Loucy (cell line): ENCODE measurements at regions not wholly inside any gene's neighbourhood (a gene's known extent, or its start where the extent isn't known, plus 50 kb on each side); places are given as distances from the start of the nearest gene placed in this dataset.

ENCODE experiments used
- H2AFZ ChIP-seq: fragments of 200-600 bp; sonication (generic); 2 replicates; pipeline ENCODE4 v1.6.0; 2016; ENCODE audit warnings: antibody characterized with exemption, mild to moderate bottlenecking, low read length, moderate library complexity
- H3F3A ChIP-seq: fragments of 200-600 bp; 2 replicates; pipeline ENCODE4 v1.6.0; 2016; ENCODE audit warnings: antibody characterized with exemption, low read depth, mild to moderate bottlenecking
- H3K27me3 ChIP-seq: fragments of 200-600 bp; sonication (generic); 2 replicates; pipeline ENCODE4 v1.6.1; 2014; ENCODE audit warnings: low read length, mild to moderate bottlenecking; ENCODE audit not compliant: insufficient read depth, poor library complexity, severe bottlenecking
- H3K36me3 ChIP-seq: fragments of 200-600 bp; sonication (generic); 2 replicates; pipeline ENCODE4 v1.6.1; 2016; ENCODE audit warnings: low read length; ENCODE audit not compliant: insufficient read depth
- H3K4me1 ChIP-seq: fragments of 200-600 bp; sonication (generic); 2 replicates; pipeline ENCODE4 v1.5.1; 2014; ENCODE audit warnings: low read length, mild to moderate bottlenecking; ENCODE audit not compliant: insufficient read depth, poor library complexity, severe bottlenecking
- H3K4me2 ChIP-seq: fragments of 200-600 bp; sonication (generic); 2 replicates; pipeline ENCODE4 v1.6.0; 2014; ENCODE audit warnings: antibody characterized with exemption, low read length, low read depth, mild to moderate bottlenecking; ENCODE audit not compliant: poor library complexity, severe bottlenecking
- H3K4me3 ChIP-seq: fragments of 200-600 bp; sonication (generic); 2 replicates; pipeline ENCODE4 v1.5.1; 2014; ENCODE audit warnings: low read length, mild to moderate bottlenecking, mixed read lengths; ENCODE audit not compliant: poor library complexity, severe bottlenecking
- H3K79me2 ChIP-seq: fragments of 200-600 bp; sonication (generic); 2 replicates; pipeline ENCODE4 v1.6.1; 2014; ENCODE audit warnings: low read length; ENCODE audit not compliant: insufficient read depth
- H3K9ac ChIP-seq: fragments of 200-600 bp; sonication (generic); 2 replicates; pipeline ENCODE4 v1.6.0; 2014; ENCODE audit warnings: mild to moderate bottlenecking, low read depth, low read length, moderate library complexity; ENCODE audit not compliant: poor library complexity, severe bottlenecking
- H3K9me2 ChIP-seq: fragments of 200-600 bp; sonication (generic); replicated peaks from 2 replicates; pipeline ENCODE4 v1.6.1; 2016; ENCODE audit warnings: low read depth, low read length, mixed read lengths
- H3K9me3 ChIP-seq: fragments of 200-600 bp; sonication (generic); 2 replicates; pipeline ENCODE4 v1.6.1; 2014; ENCODE audit warnings: mild to moderate bottlenecking, antibody characterized with exemption, low read length, low read depth; ENCODE audit not compliant: insufficient read depth
- H4K20me1 ChIP-seq: fragments of 200-600 bp; sonication (generic); 2 replicates; pipeline ENCODE4 v1.6.0; 2014; ENCODE audit warnings: antibody characterized with exemption, low read length, mild to moderate bottlenecking; ENCODE audit not compliant: insufficient read depth, poor library complexity, severe bottlenecking
- CTCF ChIP-seq: fragments of 200-600 bp; sonication (generic); conservative IDR thresholded peaks from 2 replicates; pipeline ENCODE4 v1.5.1; 2014; ENCODE audit warnings: mild to moderate bottlenecking, antibody characterized with exemption, low read length
- EZH2phosphoT487 ChIP-seq: fragments of 200-600 bp; IDR thresholded peaks from 2 replicates; pipeline ENCODE4 v1.6.1; 2018; ENCODE audit warnings: antibody characterized with exemption, mild to moderate bottlenecking, moderate library complexity, borderline replicate concordance

- no peak for TF ChIP-seq CTCF
- no peak for TF ChIP-seq EZH2phosphoT487
- no peak overlapping the region for H3K9ac ChIP-seq
- no peak overlapping the region for H3K4me3 ChIP-seq
- H3K9me2 ChIP-seq, result no peaks in the 10 kb centered on the region
- H3K36me3 ChIP-seq, result no peaks in the 10 kb centered on the region
- no peak overlapping the region for H2AFZ ChIP-seq
- H3K4me1 ChIP-seq, result no peaks in the 10 kb centered on the region
- H3K27me3 ChIP-seq, result no peaks in the 10 kb centered on the region
- no peak overlapping the region for H3K4me2 ChIP-seq
- H4K20me1 ChIP-seq, result no peaks in the 10 kb centered on the region
- no peaks in the 10 kb centered on the region for H3F3A ChIP-seq
- no peaks in the 10 kb centered on the region for H3K79me2 ChIP-seq
- H3K9me3 ChIP-seq, result no peaks in the 10 kb centered on the region
Measured at GRCh38 chr13:61294467-61295191, 121.0 kb downstream of the PCDH20 start.

GRCh38 chr13:61286148-61286745 lies 129.4 kb downstream of the PCDH20 start:
- Histone ChIP-seq H3K4me1 (no peaks in the 10 kb centered on the region), H3K9ac (no peak overlapping the region), H3K9me3 (no peaks in the 10 kb centered on the region), H3K9me2 (no peaks in the 10 kb centered on the region), H3K4me2 (no peak overlapping the region), H3F3A (no peaks in the 10 kb centered on the region), H3K79me2 (no peaks in the 10 kb centered on the region), H3K36me3 (no peaks in the 10 kb centered on the region), H3K27me3 (no peaks in the 10 kb centered on the region), H2AFZ (no peak overlapping the region), H4K20me1 (no peaks in the 10 kb centered on the region), H3K4me3 (no peak overlapping the region)
- TF ChIP-seq CTCF (peak; percentile 68), EZH2phosphoT487 (no peak)

GRCh38 chr13:61277586-61278276 lies 137.9 kb downstream of the PCDH20 start:
- Histone ChIP-seq H3F3A (no peaks in the 10 kb centered on the region), H3K36me3 (no peaks in the 10 kb centered on the region), H3K27me3 (no peaks in the 10 kb centered on the region), H3K9me2 (no peaks in the 10 kb centered on the region; the same call in 1 of the 2 replicates), H3K9ac (no peak overlapping the region), H2AFZ (no peak overlapping the region), H3K4me1 (no peaks in the 10 kb centered on the region), H4K20me1 (no peaks in the 10 kb centered on the region), H3K79me2 (no peaks in the 10 kb centered on the region), H3K4me3 (no peak overlapping the region), H3K9me3 (no peaks in the 10 kb centered on the region), H3K4me2 (no peak overlapping the region)
- TF ChIP-seq EZH2phosphoT487 (no peak), CTCF (no peak)
